B cell (primary cell): ENCODE measurements at regions not wholly inside any gene's neighbourhood (a gene's known extent, or its start where the extent isn't known, plus 50 kb on each side); places are given as distances from the start of the nearest gene placed in this dataset.

Source experiments
- CTCF ChIP-seq: fragments of 200-600 bp; IDR thresholded peaks from one replicate; pipeline ENCODE4 v1.8.0; 2022; ENCODE audit warnings: antibody characterized with exemption, mild to moderate bottlenecking
- EZH2 ChIP-seq: IDR thresholded peaks from 2 replicates; pipeline ENCODE4 v1.6.1; 2012; ENCODE audit warnings: borderline replicate concordance, low read depth, mild to moderate bottlenecking, moderate library complexity, low read length; ENCODE audit not compliant: insufficient read depth, poor library complexity, severe bottlenecking

- TF ChIP-seq CTCF (no peak), EZH2 (no peak)
Measured at GRCh38 chr6:167774881-167775280, 51.8 kb upstream of the AFDN start.
